Activated naive CD4-positive, alpha-beta T cell treated with anti-CD3 and anti-CD28 coated beads for 36 hours (primary cell): ENCODE measurements at regions not wholly inside any gene's neighbourhood (a gene's known extent, or its start where the extent isn't known, plus 50 kb on each side); places are given as distances from the start of the nearest gene placed in this dataset.

Source experiments
- CTCF ChIA-PET: fragments of 350-600 bp; sonication (Branson Sonifier 250); formaldehyde crosslinking; loops from one replicate; lab custom pipeline; 2021; ENCODE audit warnings: antibody characterized with exemption; lab: Charles Lee
- DNase-seq: peaks from one replicate; pipeline ENCODE4 v3.0.0-alpha.2; 2020
- H3K27ac Mint-ChIP-seq: one replicate; pipeline ENCODE4 v1.8.0; 2021; ENCODE audit warnings: mild to moderate bottlenecking, mixed read lengths
- H3K27me3 Mint-ChIP-seq: one replicate; pipeline ENCODE4 v1.8.0; 2021; ENCODE audit warnings: low read depth, mixed read lengths
- H3K36me3 Mint-ChIP-seq: one replicate; pipeline ENCODE4 v1.8.0; 2021; ENCODE audit warnings: low read depth, mixed read lengths
- H3K4me1 Mint-ChIP-seq: one replicate; pipeline ENCODE4 v1.8.0; 2021; ENCODE audit warnings: low read depth, mixed read lengths
- H3K4me3 Mint-ChIP-seq: one replicate; pipeline ENCODE4 v1.8.0; 2021; ENCODE audit warnings: mild to moderate bottlenecking, moderate library complexity, mixed read lengths
- H3K9me3 Mint-ChIP-seq: one replicate; pipeline ENCODE4 v1.8.0; 2021; ENCODE audit warnings: mixed read lengths
- intact Hi-C: fragments of 100-400 bp; cut with micrococcal nuclease; formaldehyde crosslinking; loops from one replicate; pipeline ENCODE4 v1.15.1; 2023

GRCh38 chr6:165850434-165851019, 187.5 kb upstream of the PDE10A start:
- Mint-ChIP-seq H3K36me3 (no peaks in the 10 kb centered on the region), H3K27ac (no peak overlapping the region), H3K9me3 (no peaks in the 10 kb centered on the region), H3K27me3 (peaks cover 62% of the 10 kb centered on the region), H3K4me3 (no peak overlapping the region), H3K4me1 (peaks cover 12% of the 10 kb centered on the region)
- CTCF ChIA-PET = interaction anchor here (0.6 to 1.6 kb wide), 5 partner anchors 9 to 410 kb away, joined by 3 to 8 read pairs (median 6); no protein-coding TSS in a partner anchor
- intact Hi-C loops = loop anchor here (1.0 kb wide), 3 partner anchors 121 to 410 kb away; no protein-coding TSS in a partner anchor
- DNase-seq = peak; percentile 73

- peak; percentile 10 for DNase-seq
- CTCF ChIA-PET = interaction anchor here (0.6 to 1.6 kb wide), 5 partner anchors 8 to 409 kb away, joined by 3 to 8 read pairs (median 6); no protein-coding TSS in a partner anchor
- no peaks in the 10 kb centered on the region for H3K9me3 Mint-ChIP-seq
- H3K4me1 Mint-ChIP-seq = peaks cover 12% of the 10 kb centered on the region
- peaks cover 67% of the 10 kb centered on the region for H3K27me3 Mint-ChIP-seq
- intact Hi-C loops = loop anchor here (1.0 kb wide), 3 partner anchors 120 to 409 kb away; no protein-coding TSS in a partner anchor
- no peak overlapping the region for H3K27ac Mint-ChIP-seq
- H3K36me3 Mint-ChIP-seq = no peaks in the 10 kb centered on the region
- no peak overlapping the region for H3K4me3 Mint-ChIP-seq
Measured at GRCh38 chr6:165849534-165850430, 186.7 kb upstream of the PDE10A start.

GRCh38 chr6:165848086-165848426, 185.0 kb upstream of the PDE10A start:
- no peak overlapping the region for H3K4me3 Mint-ChIP-seq
- H3K27me3 Mint-ChIP-seq = peaks cover 67% of the 10 kb centered on the region
- intact Hi-C loops = no loop called here
- CTCF ChIA-PET = interaction anchor here (0.6 kb wide), 2 partner anchors 72 to 409 kb away, joined by 3 read pairs; no protein-coding TSS in a partner anchor
- peaks cover 12% of the 10 kb centered on the region for H3K4me1 Mint-ChIP-seq
- DNase-seq = no peak
- H3K36me3 Mint-ChIP-seq = no peaks in the 10 kb centered on the region
- H3K27ac Mint-ChIP-seq = no peak overlapping the region
- no peaks in the 10 kb centered on the region for H3K9me3 Mint-ChIP-seq

GRCh38 chr6:165847407-165848085, 184.5 kb upstream of the PDE10A start:
- CTCF ChIA-PET = interaction anchor here (0.6 kb wide), 2 partner anchors 72 to 410 kb away, joined by 3 read pairs; no protein-coding TSS in a partner anchor
- Mint-ChIP-seq H3K27me3 (peaks cover 67% of the 10 kb centered on the region), H3K4me3 (no peak overlapping the region), H3K9me3 (no peaks in the 10 kb centered on the region), H3K4me1 (peaks cover 12% of the 10 kb centered on the region), H3K36me3 (no peaks in the 10 kb centered on the region), H3K27ac (no peak overlapping the region)
- intact Hi-C loops = no loop called here
- no peak for DNase-seq

- Mint-ChIP-seq H3K4me1 (peaks cover 12% of the 10 kb centered on the region), H3K4me3 (no peak overlapping the region), H3K9me3 (no peaks in the 10 kb centered on the region), H3K36me3 (no peaks in the 10 kb centered on the region), H3K27me3 (peaks cover 59% of the 10 kb centered on the region), H3K27ac (no peak overlapping the region)
- intact Hi-C loops = no loop called here
- DNase-seq = no peak
- CTCF ChIA-PET = no interaction called here
Measured at GRCh38 chr6:165846123-165846966, 183.3 kb upstream of the PDE10A start.

- peaks cover 58% of the 10 kb centered on the region for H3K27me3 Mint-ChIP-seq
- no peaks in the 10 kb centered on the region for H3K9me3 Mint-ChIP-seq
- no peaks in the 10 kb centered on the region for H3K36me3 Mint-ChIP-seq
- CTCF ChIA-PET = interaction anchor here (1.4 kb wide), 1 partner anchor 25 kb away, joined by 3 read pairs; no protein-coding TSS in a partner anchor
- H3K4me3 Mint-ChIP-seq = no peak overlapping the region
- H3K4me1 Mint-ChIP-seq = peaks cover 12% of the 10 kb centered on the region
- intact Hi-C loops = no loop called here
- no peak for DNase-seq
- no peak overlapping the region for H3K27ac Mint-ChIP-seq
Measured at GRCh38 chr6:165845493-165845892, 182.5 kb upstream of the PDE10A start.

GRCh38 chr6:165844801-165845364, 181.8 kb upstream of the PDE10A start:
- Mint-ChIP-seq H3K27ac (no peak overlapping the region), H3K4me1 (peaks cover 7% of the 10 kb centered on the region), H3K4me3 (no peak overlapping the region), H3K27me3 (peaks cover 53% of the 10 kb centered on the region), H3K36me3 (no peaks in the 10 kb centered on the region), H3K9me3 (no peaks in the 10 kb centered on the region)
- CTCF ChIA-PET = interaction anchor here (1.4 kb wide), 1 partner anchor 24 kb away, joined by 3 read pairs; no protein-coding TSS in a partner anchor
- intact Hi-C loops = no loop called here
- DNase-seq = no peak

GRCh38 chr6:165844232-165844631, 181.2 kb upstream of the PDE10A start:
- H3K27ac Mint-ChIP-seq = no peak overlapping the region
- no peaks in the 10 kb centered on the region for H3K36me3 Mint-ChIP-seq
- intact Hi-C loops = no loop called here
- CTCF ChIA-PET = interaction anchor here (1.4 kb wide), 1 partner anchor 23 kb away, joined by 3 read pairs; no protein-coding TSS in a partner anchor
- peaks cover 52% of the 10 kb centered on the region for H3K27me3 Mint-ChIP-seq
- no peak for DNase-seq
- H3K4me3 Mint-ChIP-seq = no peak overlapping the region
- peaks cover 2% of the 10 kb centered on the region for H3K4me1 Mint-ChIP-seq
- H3K9me3 Mint-ChIP-seq = no peaks in the 10 kb centered on the region

DNA sequence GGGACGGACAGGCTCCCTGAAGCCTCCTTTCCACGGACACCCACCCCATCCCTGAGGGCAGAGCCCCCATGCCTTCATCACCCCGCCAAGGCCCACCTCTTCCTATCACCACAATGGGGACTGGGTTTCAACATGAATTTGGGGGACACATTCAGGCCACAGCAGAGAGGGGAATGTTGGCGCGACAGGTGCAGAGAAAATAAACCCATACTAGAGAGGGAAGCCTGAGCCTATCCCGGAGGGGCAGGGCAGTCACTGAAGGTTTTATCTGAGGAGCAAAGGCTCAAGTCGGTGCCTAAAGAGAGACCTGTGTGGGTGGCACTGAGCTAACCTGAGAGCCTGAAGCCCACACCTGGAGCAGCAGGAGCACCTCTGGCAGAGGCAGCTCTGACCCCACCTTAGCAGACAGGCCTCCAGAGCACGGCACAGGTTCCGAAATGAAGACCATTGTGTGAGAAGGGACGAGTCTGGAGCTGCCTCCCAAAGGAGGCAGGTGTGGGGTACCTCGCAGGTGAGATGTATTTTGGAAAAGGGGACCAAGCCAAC, 180.6 kb upstream of the PDE10A start:
- peaks cover 50% of the 10 kb centered on the region for H3K27me3 Mint-ChIP-seq
- no peaks in the 10 kb centered on the region for H3K9me3 Mint-ChIP-seq
- H3K36me3 Mint-ChIP-seq = no peaks in the 10 kb centered on the region
- no peak overlapping the region for H3K27ac Mint-ChIP-seq
- no peak overlapping the region for H3K4me3 Mint-ChIP-seq
- intact Hi-C loops = no loop called here
- H3K4me1 Mint-ChIP-seq = peaks cover 2% of the 10 kb centered on the region
- CTCF ChIA-PET = no interaction called here
- no peak for DNase-seq

- intact Hi-C loops = no loop called here
- CTCF ChIA-PET = no interaction called here
- H3K9me3 Mint-ChIP-seq = no peaks in the 10 kb centered on the region
- H3K4me3 Mint-ChIP-seq = no peak overlapping the region
- H3K4me1 Mint-ChIP-seq = peaks cover 2% of the 10 kb centered on the region
- H3K27me3 Mint-ChIP-seq = peaks cover 48% of the 10 kb centered on the region
- DNase-seq = no peak
- H3K27ac Mint-ChIP-seq = no peak overlapping the region
- H3K36me3 Mint-ChIP-seq = no peaks in the 10 kb centered on the region
Measured at GRCh38 chr6:165843121-165843520, 180.1 kb upstream of the PDE10A start.
